Muscle layer of duodenum (tissue), 2 donors: ENCODE measurements at regions not wholly inside any gene's neighbourhood (a gene's known extent, or its start where the extent isn't known, plus 50 kb on each side); places are given as distances from the start of the nearest gene placed in this dataset.
"Not testable (repeated sequence)": the region's sequence is repeated elsewhere in the genome, so short reads cannot be mapped to it uniquely, and the experiment has no call there.

ENCODE experiments used
- H3K27ac ChIP-seq: one replicate; pipeline ENCODE4 v1.7.0; 2013; ENCODE audit warnings: mild to moderate bottlenecking, low read length
- H3K27me3 ChIP-seq: one replicate; pipeline ENCODE4 v1.7.0; 2013; ENCODE audit warnings: low read depth, mild to moderate bottlenecking, control low read depth, low read length
- H3K36me3 ChIP-seq, 2 donors: one replicate each; pipeline ENCODE4 v1.7.0; 2013; ENCODE audit warnings: low read length in 2 of 2, control low read depth in 1 of 2, mild to moderate bottlenecking in 1 of 2; ENCODE audit not compliant: insufficient read depth in 2 of 2, control insufficient read depth in 1 of 2
- H3K4me1 ChIP-seq, 2 donors: one replicate each; pipeline ENCODE4 v1.7.0; 2013; ENCODE audit warnings: low read length in 2 of 2, mild to moderate bottlenecking in 2 of 2, control low read depth in 1 of 2, moderate library complexity in 1 of 2; ENCODE audit not compliant: insufficient read depth in 2 of 2, control insufficient read depth in 1 of 2
- H3K4me3 ChIP-seq, 2 donors: one replicate each; pipeline ENCODE4 v1.7.0; 2013; ENCODE audit warnings: low read length in 2 of 2, low read depth in 1 of 2, mild to moderate bottlenecking in 1 of 2
- H3K9me3 ChIP-seq, 2 donors: one replicate each; pipeline ENCODE4 v1.7.0; 2013; ENCODE audit warnings: low read length in 2 of 2, control low read depth in 1 of 2, mild to moderate bottlenecking in 1 of 2; ENCODE audit not compliant: control insufficient read depth in 1 of 2
- donor health status: healthy.

DNA sequence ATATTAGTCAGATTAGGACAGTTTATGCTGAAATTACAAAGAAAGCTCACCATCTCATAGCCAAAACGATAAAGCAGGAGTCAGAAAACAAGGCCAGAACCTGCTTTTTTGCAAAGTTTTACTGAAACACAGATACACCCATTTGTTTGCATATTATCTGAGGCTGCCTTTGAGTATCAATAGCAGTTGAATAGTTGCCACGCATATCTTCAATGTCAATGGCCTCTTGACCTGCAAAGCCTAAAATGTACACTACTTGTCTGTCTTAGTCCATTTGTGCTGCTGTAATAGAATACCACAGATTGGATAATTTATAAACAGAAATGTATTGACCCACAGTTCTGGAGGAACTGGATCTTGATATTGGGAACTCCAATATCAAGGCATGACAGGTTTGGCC, 94.1 kb upstream of the NT5E start:
- Histone ChIP-seq H3K36me3 (no peaks in the 10 kb centered on the region), H3K9me3 (no peaks in the 10 kb centered on the region), H3K27ac (no peak overlapping the region), H3K27me3 (no peaks in the 10 kb centered on the region), H3K4me1 (no peaks in the 10 kb centered on the region), H3K4me3 (no peak overlapping the region)

DNA sequence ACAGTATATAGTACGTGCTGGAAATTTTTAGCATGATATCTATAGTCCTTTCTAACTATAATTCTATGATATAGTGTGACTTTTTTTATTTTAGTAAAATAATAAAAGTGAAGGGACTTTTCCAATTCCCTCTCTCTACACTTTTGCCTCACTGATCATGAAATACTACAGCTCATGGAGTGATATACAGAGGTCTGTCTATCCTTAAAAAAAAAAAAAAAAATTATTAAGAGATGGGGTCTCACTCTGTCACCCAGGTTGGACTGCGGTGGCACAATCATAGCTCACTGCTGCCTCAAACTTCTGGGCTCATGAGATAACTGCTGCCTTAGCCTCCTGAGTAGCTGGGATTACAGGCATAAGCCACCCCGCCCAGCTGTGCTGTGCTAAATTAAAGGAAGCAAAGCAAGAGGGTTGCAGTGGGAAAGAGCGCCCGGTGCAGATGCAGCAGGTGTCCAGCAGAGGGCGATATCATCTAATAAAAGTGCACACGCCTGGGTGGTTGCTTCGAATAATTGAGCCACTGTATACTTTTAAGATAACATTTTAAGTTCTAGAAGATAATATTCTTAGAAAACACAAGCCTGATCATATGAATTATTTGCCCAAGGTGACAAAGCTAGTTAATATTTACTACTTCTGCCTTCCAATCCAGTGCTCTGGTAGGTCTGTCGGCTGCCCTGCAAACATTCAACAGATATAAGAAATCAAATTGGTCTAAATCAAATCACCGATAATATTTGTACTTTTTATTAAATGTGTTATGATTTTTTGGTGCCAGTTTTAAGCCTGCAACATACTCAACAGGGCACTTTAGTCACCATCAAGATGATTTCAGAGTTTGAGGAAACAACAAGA, 94.9 kb upstream of the NT5E start:
- no peak overlapping the region for H3K4me3 ChIP-seq
- H3K27me3 ChIP-seq, result no peaks in the 10 kb centered on the region
- no peaks in the 10 kb centered on the region for H3K36me3 ChIP-seq
- no peak overlapping the region for H3K27ac ChIP-seq
- H3K9me3 ChIP-seq, result no peaks in the 10 kb centered on the region
- H3K4me1 ChIP-seq, result no peaks in the 10 kb centered on the region

DNA sequence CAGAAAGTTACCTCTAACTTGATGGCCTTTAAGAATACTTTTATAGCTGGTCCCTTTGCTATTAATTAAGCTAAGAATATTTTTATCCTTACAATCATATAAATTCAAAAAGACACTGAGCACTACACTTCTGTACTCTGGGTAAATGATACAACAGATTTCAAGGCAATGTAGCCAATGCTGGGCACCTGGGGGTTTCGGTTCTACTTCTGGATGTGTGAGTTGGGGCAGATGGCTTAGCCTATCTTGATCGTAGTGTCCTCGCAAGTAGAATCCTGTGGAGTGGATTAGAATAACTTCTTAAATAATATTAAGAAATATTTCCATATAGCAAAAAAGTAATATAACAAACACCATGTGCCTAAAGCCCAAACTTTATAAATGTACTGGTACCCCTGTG, 96.9 kb upstream of the NT5E start:
- no peaks in the 10 kb centered on the region for H3K9me3 ChIP-seq
- H3K4me3 ChIP-seq, result no peak overlapping the region
- H3K4me1 ChIP-seq, result no peaks in the 10 kb centered on the region
- no peaks in the 10 kb centered on the region for H3K36me3 ChIP-seq
- no peak overlapping the region for H3K27ac ChIP-seq
- no peaks in the 10 kb centered on the region for H3K27me3 ChIP-seq

DNA sequence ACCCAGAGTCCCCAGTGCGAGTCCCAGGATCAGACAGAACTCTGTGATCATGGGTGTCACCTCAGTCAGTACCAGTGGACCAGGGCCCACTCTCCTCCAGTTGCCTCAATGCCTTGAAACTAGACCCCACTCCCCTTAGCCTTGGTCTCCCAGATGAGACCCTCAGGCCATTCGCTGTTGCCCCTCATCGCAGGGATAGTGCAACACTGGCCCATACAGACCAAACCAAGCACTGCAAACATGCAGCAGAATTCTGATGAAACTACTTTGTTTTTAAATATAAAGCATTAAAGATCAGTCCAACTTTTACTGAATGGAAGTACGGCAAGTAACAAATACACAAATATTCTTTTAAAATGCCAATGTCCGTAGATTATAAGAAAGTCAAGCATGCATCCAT, 101.2 kb upstream of the NT5E start:
- no peaks in the 10 kb centered on the region for H3K36me3 ChIP-seq
- H3K4me1 ChIP-seq, result no peaks in the 10 kb centered on the region
- no peaks in the 10 kb centered on the region for H3K9me3 ChIP-seq
- no peak overlapping the region for H3K4me3 ChIP-seq
- H3K27ac ChIP-seq, result no peak overlapping the region
- H3K27me3 ChIP-seq, result no peaks in the 10 kb centered on the region

DNA sequence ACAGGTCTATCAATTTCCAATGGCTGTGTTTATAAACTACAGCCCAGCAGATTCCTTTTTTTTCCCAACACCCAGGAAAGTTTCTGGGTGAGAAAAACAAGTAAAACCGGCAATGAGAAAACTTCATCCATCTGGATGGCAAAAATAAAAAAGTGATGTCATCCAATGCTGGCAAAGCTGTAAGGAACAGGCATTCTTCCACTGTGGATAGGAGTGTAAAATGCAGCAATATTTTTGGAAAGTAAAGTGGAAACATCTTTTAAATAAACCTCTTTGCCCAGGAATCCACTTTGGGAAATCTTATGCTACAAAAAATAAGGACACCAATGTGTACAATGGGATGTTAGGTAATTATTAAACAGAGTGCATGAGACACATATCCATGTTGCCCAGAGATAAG, 102.1 kb upstream of the NT5E start:
- H3K9me3 ChIP-seq, result no peaks in the 10 kb centered on the region
- no peaks in the 10 kb centered on the region for H3K36me3 ChIP-seq
- H3K27me3 ChIP-seq, result no peaks in the 10 kb centered on the region
- no peak overlapping the region for H3K27ac ChIP-seq
- no peaks in the 10 kb centered on the region for H3K4me1 ChIP-seq
- H3K4me3 ChIP-seq, result no peak overlapping the region

DNA sequence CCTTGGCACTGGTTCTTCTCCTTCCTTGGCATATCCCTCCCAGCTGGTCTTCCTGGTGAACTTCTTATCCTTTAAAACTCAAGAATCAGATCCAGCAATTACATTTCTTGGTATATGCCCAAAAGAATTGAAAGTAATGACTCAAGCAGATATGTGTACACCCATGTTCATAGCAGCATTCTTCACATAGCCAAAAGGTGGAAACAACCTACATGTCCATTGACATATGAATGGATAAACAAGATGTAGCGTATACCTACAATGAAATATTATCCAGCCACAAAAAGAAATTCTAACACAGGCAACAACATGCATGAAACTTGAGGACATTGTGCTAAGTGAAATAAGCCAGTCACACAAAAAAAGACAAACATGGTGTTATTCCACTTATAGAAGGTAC, 103.7 kb upstream of the NT5E start:
- no peaks in the 10 kb centered on the region for H3K36me3 ChIP-seq
- H3K9me3 ChIP-seq, result no peaks in the 10 kb centered on the region
- no peak overlapping the region for H3K4me3 ChIP-seq
- H3K4me1 ChIP-seq, result no peaks in the 10 kb centered on the region
- no peak overlapping the region for H3K27ac ChIP-seq
- H3K27me3 ChIP-seq, result no peaks in the 10 kb centered on the region

DNA sequence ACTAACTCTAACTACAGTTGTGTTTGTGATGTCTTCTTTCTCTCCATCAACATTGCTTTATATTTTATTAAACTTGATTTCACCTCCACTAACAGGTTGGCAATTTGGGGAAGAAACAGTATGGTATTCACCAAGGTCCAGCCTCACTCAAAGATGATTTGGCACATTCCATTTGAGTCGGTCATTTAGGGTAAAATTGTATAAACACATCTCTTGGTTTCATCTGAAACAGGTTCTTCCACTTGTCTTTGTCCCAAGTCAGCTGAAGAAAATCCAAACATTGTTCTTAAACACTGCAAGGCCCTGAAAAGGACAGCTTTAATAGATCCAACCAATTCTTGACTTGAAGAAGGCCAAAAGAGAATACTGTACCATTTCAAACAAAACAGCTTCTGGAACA, 104.9 kb upstream of the NT5E start:
- Histone ChIP-seq H3K9me3 (no peaks in the 10 kb centered on the region), H3K27ac (no peak overlapping the region), H3K4me3 (no peak overlapping the region)

DNA sequence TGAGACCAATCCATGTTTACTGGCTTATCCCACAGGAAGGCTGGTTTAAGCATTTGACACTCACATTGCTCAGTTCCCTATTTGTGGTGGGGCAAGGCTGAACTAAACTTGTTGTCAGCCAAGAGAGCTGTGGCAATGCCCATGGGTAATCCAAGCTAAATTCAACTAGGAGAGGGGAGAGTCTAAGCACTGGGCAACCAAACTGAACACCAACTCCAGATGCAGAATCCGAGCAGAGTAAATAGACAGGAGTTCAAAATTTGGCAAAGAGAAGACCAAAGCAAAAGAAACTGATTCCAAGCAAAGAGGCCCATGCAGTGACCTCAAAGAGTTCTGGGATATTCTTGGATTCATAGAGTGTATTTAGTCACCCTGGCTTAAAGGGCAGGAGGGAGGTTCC, 106.5 kb upstream of the NT5E start:
- Histone ChIP-seq H3K4me3 (no peak overlapping the region), H3K36me3 (no peaks in the 10 kb centered on the region), H3K9me3 (no peaks in the 10 kb centered on the region), H3K4me1 (no peaks in the 10 kb centered on the region), H3K27ac (no peak overlapping the region), H3K27me3 (no peaks in the 10 kb centered on the region)

More for the DNA sequence above, 104.9 kb upstream of the NT5E start:
- no peaks in the 10 kb centered on the region for H3K27me3 ChIP-seq
- H3K36me3 ChIP-seq, result no peaks in the 10 kb centered on the region
- no peaks in the 10 kb centered on the region for H3K4me1 ChIP-seq

DNA sequence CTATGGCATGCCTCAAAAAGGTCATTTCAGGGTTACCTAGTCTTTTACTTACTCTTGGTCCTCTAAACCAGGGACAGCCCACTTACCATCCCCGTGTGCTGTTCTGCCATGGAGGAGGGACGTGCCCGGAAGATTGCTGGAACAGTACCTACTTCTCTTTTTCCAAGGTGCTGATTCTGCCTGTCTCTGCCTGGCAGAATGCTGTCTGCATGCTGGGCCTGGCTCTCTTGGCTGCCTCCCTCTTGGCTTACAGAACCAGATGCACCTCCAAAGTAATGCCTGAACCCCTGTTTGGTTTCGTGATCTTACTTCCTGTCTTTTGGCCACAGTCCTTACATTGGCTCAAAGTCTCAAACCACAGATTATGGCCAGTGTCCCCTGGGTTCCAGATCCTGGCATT, 120.7 kb upstream of the NT5E start:
- no peaks in the 10 kb centered on the region for H3K9me3 ChIP-seq
- no peak overlapping the region for H3K4me3 ChIP-seq
- no peak overlapping the region for H3K27ac ChIP-seq
- no peaks in the 10 kb centered on the region for H3K36me3 ChIP-seq
- H3K27me3 ChIP-seq, result no peaks in the 10 kb centered on the region
- H3K4me1 ChIP-seq, result no peaks in the 10 kb centered on the region

DNA sequence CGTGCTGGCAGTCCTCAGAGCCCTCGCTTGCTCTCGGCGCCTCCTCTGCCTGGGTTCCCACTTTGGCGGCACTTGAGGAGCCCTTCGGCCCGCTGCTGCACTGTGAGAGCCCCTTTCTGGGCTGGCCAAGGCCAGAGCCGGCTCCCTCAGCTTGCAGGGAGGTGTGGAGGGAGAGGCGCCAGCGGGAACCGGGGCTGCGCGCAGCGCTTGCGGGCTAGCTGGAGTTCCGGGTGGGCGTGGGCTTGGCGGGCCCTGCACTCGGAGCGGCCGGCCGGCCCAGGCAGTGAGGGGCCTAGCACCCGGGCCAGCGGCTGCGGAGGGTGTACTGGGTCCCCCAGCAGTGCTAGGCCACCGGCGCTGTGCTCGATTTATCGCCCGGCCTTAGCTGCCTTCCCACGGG, 124.1 kb upstream of the NT5E start:
- not testable (repeated sequence) for H3K9me3 ChIP-seq, H3K36me3 ChIP-seq, H3K27ac ChIP-seq, H3K4me3 ChIP-seq, H3K27me3 ChIP-seq, H3K4me1 ChIP-seq

DNA sequence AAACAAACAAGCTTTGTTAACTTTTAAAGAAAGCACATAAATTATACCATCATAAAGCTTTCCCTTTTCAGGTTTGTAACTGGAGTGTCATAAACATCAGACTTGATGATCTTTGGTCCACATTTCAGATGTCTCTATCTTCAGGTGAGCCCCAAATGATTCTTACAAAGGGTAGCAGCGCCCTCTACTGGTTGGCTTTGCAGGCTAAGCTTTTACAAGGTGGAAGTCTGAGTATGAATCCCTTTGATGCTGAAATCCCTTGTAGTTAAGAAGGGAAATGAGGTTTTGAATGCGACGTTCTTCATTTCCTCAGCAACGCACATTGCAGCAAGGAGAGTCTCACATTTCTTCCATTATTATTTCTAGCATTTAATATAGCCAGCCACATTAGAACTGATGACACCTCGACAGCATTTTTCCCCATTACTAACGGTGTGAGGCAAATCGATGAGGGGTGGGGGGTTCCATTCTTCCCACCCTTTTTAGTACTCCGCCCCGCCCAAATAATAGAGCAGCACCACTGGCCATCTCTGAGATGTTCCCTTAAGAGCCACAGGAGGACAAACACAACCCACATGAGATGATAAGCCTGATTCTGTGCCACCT, 126.3 kb upstream of the NT5E start:
- no peaks in the 10 kb centered on the region for H3K27me3 ChIP-seq
- H3K36me3 ChIP-seq, result no peaks in the 10 kb centered on the region
- H3K9me3 ChIP-seq, result peaks cover 0 to under 1% of the 10 kb centered on the region in 2 donors
- no peaks in the 10 kb centered on the region for H3K4me1 ChIP-seq
- no peak overlapping the region for H3K27ac ChIP-seq
- H3K4me3 ChIP-seq, result no peak overlapping the region
